ENCODE measurements at regions not wholly inside any gene's neighbourhood (a gene's known extent, or its start where the extent isn't known, plus 50 kb on each side); places are given as distances from the start of the nearest gene placed in this dataset.

DNA sequence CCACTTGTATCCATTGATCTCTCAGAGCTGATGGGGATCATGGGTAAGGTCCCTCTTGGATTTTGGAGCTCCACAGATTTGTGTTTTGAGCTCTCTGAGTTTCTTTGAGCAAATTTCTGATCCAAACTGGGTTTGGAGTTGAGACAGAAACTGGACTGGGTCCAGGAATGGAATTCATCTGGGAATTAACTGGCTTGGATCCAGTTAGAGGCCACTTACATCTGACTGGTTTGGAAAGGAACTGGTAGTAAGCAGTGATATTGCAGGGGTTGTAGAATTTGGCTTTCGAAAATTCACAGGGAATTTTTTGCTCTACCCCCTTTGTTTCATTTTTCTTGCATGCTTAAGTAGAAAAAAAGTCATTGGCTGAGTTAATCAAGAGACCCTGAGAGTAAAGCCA, 245.6 kb downstream of the SEMA3D start:
- TF ChIP-seq, protein P1, sequence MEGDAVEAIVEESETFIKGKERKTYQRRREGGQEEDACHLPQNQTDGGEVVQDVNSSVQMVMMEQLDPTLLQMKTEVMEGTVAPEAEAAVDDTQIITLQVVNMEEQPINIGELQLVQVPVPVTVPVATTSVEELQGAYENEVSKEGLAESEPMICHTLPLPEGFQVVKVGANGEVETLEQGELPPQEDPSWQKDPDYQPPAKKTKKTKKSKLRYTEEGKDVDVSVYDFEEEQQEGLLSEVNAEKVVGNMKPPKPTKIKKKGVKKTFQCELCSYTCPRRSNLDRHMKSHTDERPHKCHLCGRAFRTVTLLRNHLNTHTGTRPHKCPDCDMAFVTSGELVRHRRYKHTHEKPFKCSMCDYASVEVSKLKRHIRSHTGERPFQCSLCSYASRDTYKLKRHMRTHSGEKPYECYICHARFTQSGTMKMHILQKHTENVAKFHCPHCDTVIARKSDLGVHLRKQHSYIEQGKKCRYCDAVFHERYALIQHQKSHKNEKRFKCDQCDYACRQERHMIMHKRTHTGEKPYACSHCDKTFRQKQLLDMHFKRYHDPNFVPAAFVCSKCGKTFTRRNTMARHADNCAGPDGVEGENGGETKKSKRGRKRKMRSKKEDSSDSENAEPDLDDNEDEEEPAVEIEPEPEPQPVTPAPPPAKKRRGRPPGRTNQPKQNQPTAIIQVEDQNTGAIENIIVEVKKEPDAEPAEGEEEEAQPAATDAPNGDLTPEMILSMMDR (IDR thresholded peaks at IDR 0.05): no peak
- TF ChIP-seq, protein P2, sequence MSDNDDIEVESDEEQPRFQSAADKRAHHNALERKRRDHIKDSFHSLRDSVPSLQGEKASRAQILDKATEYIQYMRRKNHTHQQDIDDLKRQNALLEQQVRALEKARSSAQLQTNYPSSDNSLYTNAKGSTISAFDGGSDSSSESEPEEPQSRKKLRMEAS (IDR thresholded peaks at IDR 0.05): no peak
- TF ChIP-seq, protein P3, sequence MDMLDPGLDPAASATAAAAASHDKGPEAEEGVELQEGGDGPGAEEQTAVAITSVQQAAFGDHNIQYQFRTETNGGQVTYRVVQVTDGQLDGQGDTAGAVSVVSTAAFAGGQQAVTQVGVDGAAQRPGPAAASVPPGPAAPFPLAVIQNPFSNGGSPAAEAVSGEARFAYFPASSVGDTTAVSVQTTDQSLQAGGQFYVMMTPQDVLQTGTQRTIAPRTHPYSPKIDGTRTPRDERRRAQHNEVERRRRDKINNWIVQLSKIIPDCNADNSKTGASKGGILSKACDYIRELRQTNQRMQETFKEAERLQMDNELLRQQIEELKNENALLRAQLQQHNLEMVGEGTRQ (IDR thresholded peaks at IDR 0.05): no peak
- TF ChIP-seq SMC3 (IDR thresholded peaks at IDR 0.05): no peak
- TF ChIP-seq EP300 (IDR thresholded peaks at IDR 0.05): no peak
- no peak for TF ChIP-seq HDAC2 (IDR thresholded peaks at IDR 0.05)
